ENCODE measurements at regions not wholly inside any gene's neighbourhood (a gene's known extent, or its start where the extent isn't known, plus 50 kb on each side); places are given as distances from the start of the nearest gene placed in this dataset.
A peak's percentile ranks its signal among the peaks of the same experiment; 100 is the strongest.

DNA sequence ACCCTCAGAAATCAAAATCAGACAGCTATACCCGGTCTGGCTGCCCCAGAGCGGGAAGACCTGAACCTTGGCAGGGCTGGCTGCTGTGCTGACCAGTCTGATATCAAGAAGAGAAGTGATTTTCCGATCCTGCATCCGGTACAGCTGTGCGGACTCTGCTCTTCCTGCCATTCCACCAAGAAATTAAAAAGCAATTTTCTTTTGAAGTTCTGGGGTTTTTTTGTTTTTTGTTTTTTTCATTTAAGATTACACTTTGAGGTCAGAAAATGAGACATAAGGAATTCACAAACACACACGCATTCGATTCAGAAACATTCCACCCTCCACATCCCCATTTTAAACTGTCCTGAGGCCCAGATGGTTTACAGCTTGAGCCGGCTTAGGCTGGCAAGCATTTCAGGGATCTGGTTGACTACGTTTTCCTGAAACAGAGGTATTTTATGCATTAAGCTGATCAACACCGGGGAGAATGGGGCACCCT, 156.5 kb downstream of the COL6A3 start:
- Histone ChIP-seq H3K36me3 (no peaks in the 10 kb centered on the region), H3K4me1 (peaks cover 0 to 21% (median 3%) of the 10 kb centered on the region in 4 donors), H3K27me3 (no peaks in the 10 kb centered on the region), H3K27ac (peak overlapping the region; percentile 50 to 76 (median 73)), H3K4me3 (no peak overlapping the region), H3K9me3 (no peaks in the 10 kb centered on the region)
- intact Hi-C loops (cut with DNase I; ENCODE audit: low total_unique reads) (no loop called here), in situ Hi-C loops (cut with MboI; ENCODE audit: low pct_ligation_motif_present in 1 of 4, low pct_unique_long_range_greater_than_20kb in 1 of 4, low sequenced_read_pairs in 3 of 4) (no loop called here)
- TF ChIP-seq EP300 (IDR thresholded peaks at IDR 0.05; ENCODE audit: low read depth) (no peak), POLR2A (IDR thresholded peaks at IDR 0.05) (no peak), POLR2AphosphoS5 (IDR thresholded peaks at IDR 0.05) (no peak)
- TF ChIP-seq, protein P1, sequence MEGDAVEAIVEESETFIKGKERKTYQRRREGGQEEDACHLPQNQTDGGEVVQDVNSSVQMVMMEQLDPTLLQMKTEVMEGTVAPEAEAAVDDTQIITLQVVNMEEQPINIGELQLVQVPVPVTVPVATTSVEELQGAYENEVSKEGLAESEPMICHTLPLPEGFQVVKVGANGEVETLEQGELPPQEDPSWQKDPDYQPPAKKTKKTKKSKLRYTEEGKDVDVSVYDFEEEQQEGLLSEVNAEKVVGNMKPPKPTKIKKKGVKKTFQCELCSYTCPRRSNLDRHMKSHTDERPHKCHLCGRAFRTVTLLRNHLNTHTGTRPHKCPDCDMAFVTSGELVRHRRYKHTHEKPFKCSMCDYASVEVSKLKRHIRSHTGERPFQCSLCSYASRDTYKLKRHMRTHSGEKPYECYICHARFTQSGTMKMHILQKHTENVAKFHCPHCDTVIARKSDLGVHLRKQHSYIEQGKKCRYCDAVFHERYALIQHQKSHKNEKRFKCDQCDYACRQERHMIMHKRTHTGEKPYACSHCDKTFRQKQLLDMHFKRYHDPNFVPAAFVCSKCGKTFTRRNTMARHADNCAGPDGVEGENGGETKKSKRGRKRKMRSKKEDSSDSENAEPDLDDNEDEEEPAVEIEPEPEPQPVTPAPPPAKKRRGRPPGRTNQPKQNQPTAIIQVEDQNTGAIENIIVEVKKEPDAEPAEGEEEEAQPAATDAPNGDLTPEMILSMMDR (IDR thresholded peaks at IDR 0.05): no peak
- DNase-seq: no peak
- 40 to 56% methylated on average over 9 to 10 of the region's 10 CpGs for WGBS, 2 donors (ENCODE audit: low coverage in 1 of 2)

DNA sequence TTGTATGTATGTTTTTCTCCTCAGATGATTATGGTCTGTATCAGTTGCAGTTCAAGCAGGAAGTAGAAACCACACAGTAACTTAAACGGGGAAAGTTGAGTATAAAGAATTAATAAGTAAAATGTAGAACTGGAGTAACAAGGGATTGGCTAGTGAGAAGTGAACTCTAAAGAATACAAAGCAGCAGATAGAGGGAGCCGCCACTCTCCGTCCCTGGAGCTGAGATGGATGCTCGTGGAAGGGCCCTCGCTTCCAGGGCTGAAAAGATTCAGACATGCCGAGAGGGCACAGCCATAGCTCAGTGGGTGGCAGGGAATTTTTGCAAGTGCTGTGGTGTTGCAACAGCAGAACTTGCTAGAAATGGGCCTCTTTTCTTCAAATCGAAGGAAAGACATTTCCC, 155.8 kb downstream of the COL6A3 start:
- H3K36me3 ChIP-seq: no peaks in the 10 kb centered on the region
- no peaks in the 10 kb centered on the region for H3K27me3 ChIP-seq
- in situ Hi-C loops (cut with MboI; ENCODE audit: low pct_ligation_motif_present in 1 of 4, low pct_unique_long_range_greater_than_20kb in 1 of 4, low sequenced_read_pairs in 3 of 4) (no loop called here), intact Hi-C loops (cut with DNase I; ENCODE audit: low total_unique reads) (no loop called here)
- WGBS, 2 donors (ENCODE audit: low coverage in 1 of 2): 35 to 64% methylated on average over 7 of the region's 7 CpGs
- TF ChIP-seq POLR2AphosphoS5 (IDR thresholded peaks at IDR 0.05) (no peak), POLR2A (IDR thresholded peaks at IDR 0.05) (no peak), EP300 (IDR thresholded peaks at IDR 0.05; ENCODE audit: low read depth) (no peak)
- TF ChIP-seq, protein P1 (IDR thresholded peaks at IDR 0.05): no peak
- H3K4me3 ChIP-seq: no peak overlapping the region
- no peaks in the 10 kb centered on the region for H3K9me3 ChIP-seq
- H3K4me1 ChIP-seq: peaks cover 0 to 21% (median 2%) of the 10 kb centered on the region in 4 donors
- DNase-seq: no peak
- H3K27ac ChIP-seq: peak overlapping the region; percentile 50 to 76 (median 73)

DNA sequence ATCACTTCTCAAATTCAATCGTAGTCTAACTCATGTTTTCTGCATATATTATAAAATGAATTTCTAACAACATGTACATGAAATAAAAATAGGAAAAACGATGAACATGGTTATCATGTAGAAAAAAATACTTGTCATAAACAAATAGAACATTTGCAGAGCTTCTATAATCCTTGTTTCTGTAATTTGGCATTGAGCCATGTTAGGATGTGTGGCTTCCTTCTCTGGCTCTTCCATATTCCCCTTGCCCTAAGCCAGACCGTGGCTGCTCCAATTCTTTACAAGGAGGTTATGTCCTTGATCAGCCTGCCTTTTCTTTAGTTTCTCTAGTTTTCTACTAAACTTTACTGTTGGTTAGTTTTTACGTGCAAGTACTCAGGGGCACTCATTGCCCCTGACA, 155.3 kb downstream of the COL6A3 start:
- no peaks in the 10 kb centered on the region for H3K9me3 ChIP-seq
- peaks cover 0 to 21% (median 2%) of the 10 kb centered on the region in 4 donors for H3K4me1 ChIP-seq
- no peaks in the 10 kb centered on the region for H3K36me3 ChIP-seq
- intact Hi-C loops (cut with DNase I; ENCODE audit: low total_unique reads) (no loop called here), in situ Hi-C loops (cut with MboI; ENCODE audit: low pct_ligation_motif_present in 1 of 4, low pct_unique_long_range_greater_than_20kb in 1 of 4, low sequenced_read_pairs in 3 of 4) (no loop called here)
- H3K27ac ChIP-seq: peak overlapping the region; percentile 50 to 76 (median 73)
- 70 to 75% methylated on average over 4 of the region's 4 CpGs for WGBS, 2 donors (ENCODE audit: low coverage in 1 of 2)
- no peak overlapping the region for H3K4me3 ChIP-seq
- no peak for DNase-seq
- no peaks in the 10 kb centered on the region for H3K27me3 ChIP-seq
- no peak for TF ChIP-seq EP300 (IDR thresholded peaks at IDR 0.05; ENCODE audit: low read depth)
- TF ChIP-seq POLR2A (IDR thresholded peaks at IDR 0.05): no peak
- no peak for TF ChIP-seq POLR2AphosphoS5 (IDR thresholded peaks at IDR 0.05)
- TF ChIP-seq, protein P1 (IDR thresholded peaks at IDR 0.05): no peak

DNA sequence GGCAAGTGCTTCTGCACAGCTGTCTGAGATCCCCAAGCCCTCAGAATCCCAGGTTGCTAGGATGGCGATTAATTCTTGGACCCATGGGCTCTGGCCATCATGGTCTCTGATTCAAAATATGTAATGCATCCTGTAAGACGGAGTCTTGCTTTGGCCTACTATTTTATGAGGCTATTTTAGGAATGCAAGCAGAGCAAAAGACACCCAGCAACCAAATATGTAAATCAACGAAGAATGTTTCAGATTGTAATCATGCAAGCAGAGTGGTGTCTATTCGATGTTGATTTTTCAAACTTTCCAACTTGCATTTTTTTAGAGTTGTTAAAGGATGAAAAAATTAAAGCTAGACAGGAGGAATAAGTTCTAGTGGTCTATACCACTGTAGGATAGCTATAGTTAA, 154.8 kb downstream of the COL6A3 start:
- in situ Hi-C loops (cut with MboI; ENCODE audit: low pct_ligation_motif_present in 1 of 4, low pct_unique_long_range_greater_than_20kb in 1 of 4, low sequenced_read_pairs in 3 of 4): no loop called here

More for the DNA sequence above, 154.8 kb downstream of the COL6A3 start:
- Histone ChIP-seq H3K36me3 (no peaks in the 10 kb centered on the region), H3K9me3 (no peaks in the 10 kb centered on the region), H3K4me1 (peaks cover 0 to 21% (median 2%) of the 10 kb centered on the region in 4 donors), H3K27ac (peak overlapping the region in 3 of 4 donors; percentile 50 to 76 (median 71)), H3K4me3 (no peak overlapping the region), H3K27me3 (no peaks in the 10 kb centered on the region)
- DNase-seq: no peak
- WGBS, 2 donors (ENCODE audit: low coverage in 1 of 2): 69 to 77% methylated on average over 3 to 4 of the region's 4 CpGs
- TF ChIP-seq POLR2AphosphoS5 (IDR thresholded peaks at IDR 0.05) (no peak), EP300 (IDR thresholded peaks at IDR 0.05; ENCODE audit: low read depth) (no peak), POLR2A (IDR thresholded peaks at IDR 0.05) (no peak)
- TF ChIP-seq, protein P1 (IDR thresholded peaks at IDR 0.05): no peak
- intact Hi-C loops (cut with DNase I; ENCODE audit: low total_unique reads): no loop called here

Data from transverse colon (tissue), 4 donors.